ENCODE measurements at regions not wholly inside any gene's neighbourhood (a gene's known extent, or its start where the extent isn't known, plus 50 kb on each side); places are given as distances from the start of the nearest gene placed in this dataset.
"Not testable (repeated sequence)": the region's sequence is repeated elsewhere in the genome, so short reads cannot be mapped to it uniquely, and the experiment has no call there.

DNA sequence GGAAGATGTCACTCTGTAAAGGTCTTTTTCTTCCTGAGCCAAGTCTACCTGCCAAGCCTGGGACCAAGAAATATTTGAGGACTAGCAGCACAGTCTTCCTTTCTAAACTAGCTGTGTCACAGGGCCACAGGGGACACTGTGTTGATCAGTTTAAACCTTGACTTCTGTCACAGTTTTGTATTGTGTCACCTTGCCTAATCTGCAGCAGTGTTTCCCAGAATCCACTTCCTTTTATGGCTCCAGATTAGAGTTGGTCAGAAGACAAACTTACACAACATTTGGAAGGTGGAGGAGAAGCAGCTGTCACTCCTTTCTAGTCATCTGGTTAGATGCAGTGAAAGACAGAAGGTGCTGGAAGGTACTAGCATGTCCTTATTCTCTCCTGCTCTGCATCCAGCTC lies 143.1 kb upstream of the BCOR start:
- no peak for DNase-seq

GRCh38 chrX:40237731-40238178 lies 140.0 kb upstream of the BCOR start:
- DNase-seq: no peak

GRCh38 chrX:40230646-40231045 lies 132.9 kb upstream of the BCOR start:
- no peak for DNase-seq

- no peak for DNase-seq
Observed at GRCh38 chrX:40227125-40227524, 129.4 kb upstream of the BCOR start.

GRCh38 chrX:40224658-40225057 lies 126.9 kb upstream of the BCOR start:
- no peak for DNase-seq

DNA sequence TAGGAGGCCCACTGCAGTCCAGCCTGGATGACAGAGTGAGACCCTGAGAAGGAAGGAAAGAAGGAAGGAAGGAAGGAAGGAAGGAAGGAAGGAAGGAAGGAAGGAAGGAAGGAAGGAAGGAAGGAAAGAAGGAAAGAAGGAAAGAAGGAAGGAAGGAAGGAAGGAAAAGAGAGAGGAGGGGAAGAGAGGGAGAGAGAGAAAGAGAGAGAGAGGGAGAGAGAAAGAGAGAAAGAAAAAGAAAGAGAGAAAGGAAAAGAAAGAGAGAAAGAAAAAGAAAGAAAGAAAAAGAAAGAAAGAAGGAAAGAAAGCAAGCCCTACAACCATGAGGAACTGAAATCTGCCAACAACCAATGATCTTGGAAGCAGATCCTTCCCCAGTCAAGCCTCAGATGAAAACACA lies 124.9 kb upstream of the BCOR start:
- DNase-seq: not testable (repeated sequence)

- DNase-seq: no peak
Observed at GRCh38 chrX:40213092-40213491, 115.3 kb upstream of the BCOR start.

GRCh38 chrX:40209951-40210617 lies 112.3 kb upstream of the BCOR start:
- no peak for DNase-seq

- peak in 1 of 5 experiments; percentile 41 for DNase-seq
Observed at GRCh38 chrX:40207626-40208025, 109.9 kb upstream of the BCOR start.

GRCh38 chrX:40205471-40205870 lies 107.7 kb upstream of the BCOR start:
- DNase-seq: no peak

- DNase-seq: peak in 2 of 5 experiments; percentile 17 to 85
Observed at GRCh38 chrX:40202456-40202855, 104.7 kb upstream of the BCOR start.

DNA sequence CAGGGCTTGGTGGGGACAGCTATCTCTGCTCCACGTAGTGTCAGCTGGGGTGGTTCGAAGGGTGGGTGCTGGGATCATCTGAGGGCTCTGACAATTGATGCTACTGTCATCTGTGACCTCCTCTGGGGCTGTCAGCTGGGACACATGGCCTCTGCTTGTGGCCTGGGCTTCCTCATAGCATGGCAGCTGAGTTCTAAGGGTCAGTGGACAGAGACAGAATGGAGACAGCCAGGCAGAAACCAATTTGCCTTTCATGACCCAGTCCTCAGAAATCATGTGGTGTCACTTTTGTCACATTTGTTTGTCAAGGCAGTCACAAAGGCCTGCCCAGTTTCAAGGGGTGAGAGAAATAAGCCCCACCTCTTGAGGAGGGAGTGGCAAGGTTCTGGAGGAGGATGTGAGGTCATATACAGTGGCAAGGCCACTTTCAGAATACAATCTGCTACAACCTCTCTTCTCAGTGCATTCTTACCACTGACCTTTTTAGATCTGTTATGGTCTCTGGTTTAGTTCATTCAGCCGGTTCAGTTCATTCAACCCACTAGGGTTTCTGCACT lies 103.6 kb upstream of the BCOR start:
- peak in 2 of 5 experiments; percentile 29 to 91 for DNase-seq

DNA sequence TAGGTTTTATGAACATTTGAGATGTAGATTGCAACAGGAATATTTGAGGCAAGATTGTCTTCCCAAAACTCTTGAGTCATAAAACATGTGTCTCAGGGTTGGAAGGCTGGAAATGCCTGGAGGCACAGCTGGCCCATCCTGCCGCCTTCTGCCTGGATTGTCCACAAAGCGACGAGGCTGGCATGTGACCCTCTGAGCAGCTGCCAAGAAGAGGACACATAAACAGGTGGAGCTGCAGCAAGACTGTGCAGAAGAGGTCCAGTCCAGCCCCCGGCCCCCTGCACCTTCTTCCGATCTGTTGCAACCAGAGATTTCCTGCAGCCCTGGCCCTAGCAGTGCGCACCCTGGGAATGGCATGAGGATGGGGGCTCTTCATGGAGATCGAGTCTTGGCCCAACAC lies 101.9 kb upstream of the BCOR start:
- no peak for DNase-seq

DNA sequence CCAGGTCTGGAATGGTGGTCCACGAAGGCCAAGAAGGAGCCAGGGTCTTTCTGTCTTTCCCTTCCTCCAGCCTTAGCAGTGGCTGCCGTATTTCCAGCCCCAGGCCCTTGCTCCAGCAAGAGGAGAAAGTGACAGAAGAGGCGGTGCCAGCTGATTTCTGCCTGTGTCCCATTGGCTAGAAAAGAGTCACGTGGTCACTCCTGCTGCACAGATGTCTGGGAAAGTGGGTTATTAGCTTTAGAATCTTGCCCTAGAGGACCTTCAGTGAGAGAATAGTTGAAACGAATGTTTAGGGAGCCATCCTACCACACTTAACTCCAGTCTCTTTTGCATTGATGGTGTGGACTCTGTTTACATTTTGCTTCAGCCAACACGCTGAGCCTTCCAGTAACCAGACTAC lies 99.3 kb upstream of the BCOR start:
- no peak for DNase-seq

DNA sequence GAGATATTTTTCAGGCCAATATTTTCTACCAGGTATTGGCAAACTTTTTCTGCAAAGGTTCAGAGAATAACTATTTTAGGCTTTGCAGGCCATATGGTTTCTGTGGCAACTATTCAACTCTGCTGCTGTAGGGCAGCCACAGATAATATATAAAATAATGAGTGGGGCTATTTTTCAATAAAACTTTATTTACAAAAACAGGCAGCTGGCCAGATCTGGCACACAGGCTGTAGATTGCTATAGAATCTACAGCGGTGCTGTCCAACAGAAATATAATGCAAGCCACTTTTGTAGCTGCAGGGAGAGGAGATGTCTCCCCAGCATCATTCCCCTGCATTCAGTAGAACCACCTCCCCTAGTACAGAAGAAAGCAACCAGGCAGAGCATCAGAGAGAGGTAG lies 97.6 kb upstream of the BCOR start:
- no peak for DNase-seq

- DNase-seq: no peak
Observed at GRCh38 chrX:40192196-40192595, 94.4 kb upstream of the BCOR start.

DNA sequence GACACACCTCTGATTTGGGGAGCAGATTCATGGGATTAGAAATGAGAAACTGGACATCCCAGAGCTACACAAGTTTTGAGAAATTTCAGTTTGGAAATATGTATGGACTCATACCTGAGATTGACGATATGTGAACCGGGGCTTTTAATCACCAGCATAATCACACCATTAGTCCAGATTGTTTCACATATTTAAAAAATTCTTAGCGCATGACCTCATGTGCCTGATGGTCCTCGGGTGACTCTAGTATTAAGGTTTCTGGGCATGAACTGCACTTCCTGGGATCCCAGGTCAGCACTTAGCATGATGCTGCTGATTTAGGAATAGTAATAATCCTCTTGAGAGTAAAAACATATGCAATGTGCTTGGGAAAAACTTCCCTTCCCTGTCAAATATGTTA lies 91.9 kb upstream of the BCOR start:
- DNase-seq: no peak

GRCh38 chrX:40188573-40189417 lies 91.0 kb upstream of the BCOR start:
- DNase-seq: no peak

DNA sequence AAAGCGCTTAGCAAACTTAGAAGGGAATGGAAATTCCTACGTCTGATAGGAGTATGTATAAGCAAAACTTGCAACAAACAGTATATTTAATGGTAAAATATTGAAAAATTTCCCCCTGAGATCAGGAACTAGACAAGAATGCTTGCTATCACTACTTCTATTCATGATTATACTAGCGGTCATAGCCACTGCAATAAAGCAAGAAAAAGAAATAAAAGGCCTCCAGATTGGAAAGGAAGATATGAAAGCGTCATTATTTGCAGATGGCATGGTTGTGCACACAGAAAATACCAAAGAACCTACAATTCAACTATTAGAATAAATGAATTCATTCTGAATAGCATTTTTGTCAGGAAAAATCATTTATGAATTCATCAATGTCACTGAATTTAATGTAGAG lies 87.2 kb upstream of the BCOR start:
- no peak for DNase-seq

GRCh38 chrX:40182615-40183014 lies 84.9 kb upstream of the BCOR start:
- no peak for DNase-seq

DNA sequence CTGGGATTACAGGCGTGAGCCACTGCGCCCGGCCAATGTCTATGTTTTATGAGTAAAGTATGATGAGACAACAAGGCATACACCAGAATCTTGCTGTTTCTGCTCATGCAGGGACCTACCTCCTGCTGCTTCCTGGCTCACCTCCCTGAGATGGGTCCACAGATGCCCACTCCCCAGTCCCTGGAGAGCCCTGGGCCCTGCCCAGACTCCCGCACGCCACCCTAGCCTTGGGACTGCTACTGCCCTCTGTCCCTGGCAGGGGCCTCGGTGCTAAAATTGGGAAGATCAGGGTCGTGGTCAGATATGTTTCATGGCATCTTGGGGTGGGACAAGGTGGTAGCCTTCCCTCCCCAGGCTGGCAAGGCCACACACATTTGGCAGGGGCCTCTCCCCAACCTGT lies 84.3 kb upstream of the BCOR start:
- no peak for DNase-seq

GRCh38 chrX:40179283-40179682 lies 81.5 kb upstream of the BCOR start:
- DNase-seq: no peak

DNA sequence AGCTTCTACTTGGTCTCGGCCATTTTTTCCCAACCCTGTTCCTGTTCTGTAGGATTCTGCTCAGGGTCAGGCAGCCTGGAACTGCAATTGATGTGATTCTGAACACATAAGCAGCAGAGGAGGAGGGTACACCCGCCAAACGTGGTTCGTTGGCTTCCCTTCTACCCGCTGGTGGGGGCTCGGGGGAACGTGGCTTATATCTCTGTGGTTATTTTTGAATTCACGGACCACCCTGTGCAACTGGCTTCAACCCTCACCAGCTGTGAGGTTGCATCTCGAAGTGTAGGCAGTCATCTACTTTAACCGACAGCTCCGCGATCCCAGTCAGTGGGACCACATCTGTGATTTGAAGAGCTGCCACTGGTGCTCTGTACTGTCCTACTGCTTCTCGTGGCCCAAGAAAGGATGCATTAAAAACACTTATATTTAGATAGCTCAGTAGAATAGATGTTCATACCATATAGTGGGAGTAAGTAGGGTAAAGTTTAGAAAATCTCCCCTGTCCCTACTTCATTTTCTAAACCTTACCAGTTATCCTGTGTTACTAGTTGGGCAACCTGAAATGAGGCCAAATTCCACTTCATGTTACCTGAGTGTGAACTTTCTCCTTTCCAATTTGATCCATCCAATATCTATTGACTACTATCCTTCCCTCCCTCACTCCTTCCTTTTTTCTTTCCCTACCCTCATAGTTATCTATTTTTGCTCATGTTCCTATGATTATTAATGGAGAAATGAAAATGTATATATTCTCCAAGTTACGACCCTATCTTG lies 80.4 kb upstream of the BCOR start:
- no peak for DNase-seq
